HG02943 (cell line): ENCODE measurements at regions not wholly inside any gene's neighbourhood (a gene's known extent, or its start where the extent isn't known, plus 50 kb on each side); places are given as distances from the start of the nearest gene placed in this dataset.

ENCODE experiments used
- ATAC-seq: cut with Tn5 transposase; IDR thresholded peaks from one replicate; pipeline ENCODE4 v1.9.1; 2021; ENCODE audit warnings: mild to moderate bottlenecking, low read depth, moderate library complexity; ENCODE audit not compliant: unreplicated experiment

- ATAC-seq: no peak
Measured at GRCh38 chr9:99282406-99282805, 60.3 kb downstream of the SEC61B start.

- ATAC-seq: no peak
Measured at GRCh38 chr9:99285965-99286364, 63.9 kb downstream of the SEC61B start.

GRCh38 chr9:99286536-99286935 lies 64.5 kb downstream of the SEC61B start:
- ATAC-seq: no peak

- no peak for ATAC-seq
Measured at GRCh38 chr9:99287641-99288040, 65.6 kb downstream of the SEC61B start.

- no peak for ATAC-seq
Measured at GRCh38 chr9:99288830-99289229, 66.7 kb downstream of the SEC61B start.

GRCh38 chr9:99294850-99295461 lies 72.9 kb downstream of the SEC61B start:
- no peak for ATAC-seq

GRCh38 chr9:99296291-99296951 lies 74.3 kb downstream of the SEC61B start:
- ATAC-seq: no peak

GRCh38 chr9:99298614-99299013 lies 76.5 kb downstream of the SEC61B start:
- ATAC-seq: no peak

- ATAC-seq: no peak
Measured at GRCh38 chr9:99299211-99300102, 77.4 kb downstream of the SEC61B start.

GRCh38 chr9:99300103-99300439 lies 78.0 kb downstream of the SEC61B start:
- no peak for ATAC-seq

- ATAC-seq: no peak
Measured at GRCh38 chr9:99300603-99301002, 78.5 kb downstream of the SEC61B start.

GRCh38 chr9:99303177-99303576 lies 81.1 kb downstream of the SEC61B start:
- no peak for ATAC-seq

GRCh38 chr9:99305124-99305523 lies 83.0 kb downstream of the SEC61B start:
- ATAC-seq: no peak

- no peak for ATAC-seq
Measured at GRCh38 chr9:99305820-99306811, 84.0 kb downstream of the SEC61B start.

GRCh38 chr9:99307851-99308250 lies 85.8 kb downstream of the SEC61B start:
- no peak for ATAC-seq

GRCh38 chr9:99309141-99309939 lies 87.3 kb downstream of the SEC61B start:
- no peak for ATAC-seq

- no peak for ATAC-seq
Measured at GRCh38 chr9:99312736-99313135, 90.7 kb downstream of the SEC61B start.

GRCh38 chr9:99319048-99319447 lies 97.0 kb downstream of the SEC61B start:
- no peak for ATAC-seq

GRCh38 chr9:99322299-99322698 lies 100.2 kb downstream of the SEC61B start:
- no peak for ATAC-seq
